HepG2 (cell line): ENCODE measurements at regions not wholly inside any gene's neighbourhood (a gene's known extent, or its start where the extent isn't known, plus 50 kb on each side); places are given as distances from the start of the nearest gene placed in this dataset.

Experiments used
- ATAC-seq: fragments of 200-7000 bp; cut with Tn5 transposase; 3 replicates; pipeline ENCODE4 v1.9.1; 2020; ENCODE audit warnings: mild to moderate bottlenecking, moderate library complexity
- BruUV-seq: library from RNA; stranded (reverse); fragments of 400-500 nt; replicated peaks from 2 replicates; lab custom pipeline; 2021; lab: Mats Ljungman, UMichigan
- CTCF ChIA-PET: fragments of 300-600 bp; formaldehyde crosslinking; extraction: SDS; loops from one replicate; lab custom pipeline; 2021; ENCODE audit warnings: low total read pairs, inconsistent platforms, low intra/inter-chr PET ratio; lab: Yijun Ruan, JAX
- POLR2A ChIA-PET: fragments of 350-600 bp; sonication (Branson Sonifier 250); formaldehyde crosslinking; loops from one replicate; lab custom pipeline; 2020; ENCODE audit warnings: antibody characterized with exemption, inconsistent platforms; lab: Yijun Ruan, JAX
- DNase-seq: peaks from one replicate; pipeline ENCODE4 v3.0.0-alpha.2; 2015; ENCODE audit warnings: low spot score
- FAIRE-seq: peaks from 3 replicates; lab custom pipeline; 2011; peaks lifted over from hg19 to GRCh38; lab: Jason Lieb, UNC
- H2AFZ ChIP-seq: one replicate; pipeline ENCODE4 v1.6.1; 2011; ENCODE audit warnings: low read length, inconsistent platforms
- H3K27ac ChIP-seq: fragments of 300-600 bp; 3 replicates; pipeline ENCODE4 v1.8.0; 2011; ENCODE audit warnings: mixed run types, mild to moderate bottlenecking, mixed read lengths, low read length, inconsistent platforms; ENCODE audit not compliant: insufficient read depth; ENCODE audit errors: extremely low read length
- H3K27me3 ChIP-seq, 2 experiments: fragments of 200-600 bp in 1 of 2; 2 replicates in 1 of 2; 3 replicates in 1 of 2; pipeline versions ENCODE4 v1.6.0 to v1.8.0; 2011; ENCODE audit warnings: low read length in 2 of 2, mild to moderate bottlenecking in 2 of 2, moderate library complexity in 2 of 2, inconsistent platforms in 1 of 2; ENCODE audit not compliant: insufficient read depth in 2 of 2, control insufficient read depth in 1 of 2
- H3K36me3 ChIP-seq, 2 experiments: fragments of 200-600 bp in 1 of 2; replicated peaks in 1 of 2; 2 replicates in 1 of 2; 3 replicates in 1 of 2; pipeline versions ENCODE4 v1.5.1 to v1.8.0; 2011; ENCODE audit warnings: low read length in 2 of 2, inconsistent platforms in 1 of 2; ENCODE audit not compliant: insufficient read depth in 2 of 2, control insufficient read depth in 1 of 2
- H3K4me1 ChIP-seq: 2 replicates; pipeline ENCODE4 v1.5.1; 2012; ENCODE audit warnings: low read length, inconsistent platforms; ENCODE audit not compliant: insufficient read depth
- H3K4me2 ChIP-seq: 2 replicates; pipeline ENCODE4 v1.6.0; 2011; ENCODE audit warnings: low read depth, low read length, inconsistent platforms
- H3K4me3 ChIP-seq, 3 experiments: fragments of 200-600 bp in 1 of 3; sonication (generic), shearing (Covaris generic) in 1 of 3; replicated peaks in 1 of 3; 2 replicates each; pipeline ENCODE4 v1.5.1; 2011 to 2016; ENCODE audit warnings: low read length in 3 of 3, inconsistent platforms in 2 of 3, low read depth in 2 of 3, mild to moderate bottlenecking in 2 of 3, control low read depth in 1 of 3, mixed read lengths in 1 of 3; ENCODE audit not compliant: insufficient read depth in 1 of 3
- H3K79me2 ChIP-seq: one replicate; pipeline ENCODE4 v1.6.1; 2011; ENCODE audit warnings: low read length, inconsistent platforms; ENCODE audit not compliant: insufficient read depth
- H3K9ac ChIP-seq: 2 replicates; pipeline ENCODE4 v1.6.0; 2011; ENCODE audit warnings: mild to moderate bottlenecking, low read depth, low read length, inconsistent platforms; ENCODE audit not compliant: insufficient read depth
- H3K9me3 ChIP-seq: 2 replicates; pipeline ENCODE4 v1.5.1; 2012; ENCODE audit warnings: mild to moderate bottlenecking, low read length
- H4K20me1 ChIP-seq: 2 replicates; pipeline ENCODE4 v1.6.0; 2011; ENCODE audit warnings: inconsistent platforms, mild to moderate bottlenecking, low read length, moderate library complexity; ENCODE audit not compliant: insufficient read depth
- JARID2 ChIP-seq: sonication (generic); formaldehyde crosslinking; IDR thresholded peaks from 2 replicates; pipeline ENCODE4 v1.8.1; 2023; ENCODE audit warnings: missing genetic modification reagents, inconsistent platforms; ENCODE audit not compliant: insufficient replicate concordance
- MED13 ChIP-seq: sonication (generic); formaldehyde crosslinking; IDR thresholded peaks from 2 replicates; pipeline ENCODE4 v1.5.0; 2020; ENCODE audit warnings: missing genetic modification reagents
- NCOR1 ChIP-seq: fragments of 200-600 bp; sonication (generic); IDR thresholded peaks from 2 replicates; pipeline ENCODE4 v1.7.0; 2017; ENCODE audit warnings: antibody characterized with exemption, low read length, borderline replicate concordance
- RFXAP ChIP-seq: sonication (generic); formaldehyde crosslinking; IDR thresholded peaks from 2 replicates; pipeline ENCODE4 v1.4.0; 2020; ENCODE audit warnings: missing genetic modification reagents, borderline replicate concordance
- RNF2 ChIP-seq: fragments of 450-650 bp; conservative IDR thresholded peaks from 2 replicates; pipeline ENCODE4 v1.6.1; 2016; ENCODE audit warnings: low read depth
- WGBS: methylation state at CpG from one replicate; pipeline ENCODE4 v1.1.6; 2017; ENCODE audit warnings: low lambda C conversion rate; 5-methylcytosine and 5-hydroxymethylcytosine counted together
- in situ Hi-C: cut with HindIII; loops from 2 replicates; pipeline ENCODE4 v1.10.0; 2017; ENCODE audit warnings: low pct_unique_long_range_greater_than_20kb; ENCODE audit not compliant: extremely low pct_ligation_motif_present
- intact Hi-C: fragments of 100-400 bp; cut with micrococcal nuclease; formaldehyde crosslinking; loops from one replicate; pipeline ENCODE4 v1.10.0; 2022; ENCODE audit not compliant: unreplicated experiment
- TF ChIP-seq, protein P1 (sequence below): sonication (generic); formaldehyde crosslinking; IDR thresholded peaks from 2 replicates; pipeline ENCODE4 v1.8.0; 2022; ENCODE audit warnings: missing genetic modification reagents, mild to moderate bottlenecking, moderate library complexity, borderline replicate concordance
- TF ChIP-seq, protein P2 (sequence below): sonication (generic); formaldehyde crosslinking; IDR thresholded peaks from 2 replicates; pipeline ENCODE4 v1.8.0; 2022; ENCODE audit warnings: missing genetic modification reagents, mild to moderate bottlenecking, inconsistent platforms, borderline replicate concordance
- TF ChIP-seq, protein P3 (sequence below): sonication (generic); formaldehyde crosslinking; IDR thresholded peaks from 2 replicates; pipeline ENCODE4 v1.4.0; 2020; ENCODE audit warnings: missing genetic modification reagents

DNA sequence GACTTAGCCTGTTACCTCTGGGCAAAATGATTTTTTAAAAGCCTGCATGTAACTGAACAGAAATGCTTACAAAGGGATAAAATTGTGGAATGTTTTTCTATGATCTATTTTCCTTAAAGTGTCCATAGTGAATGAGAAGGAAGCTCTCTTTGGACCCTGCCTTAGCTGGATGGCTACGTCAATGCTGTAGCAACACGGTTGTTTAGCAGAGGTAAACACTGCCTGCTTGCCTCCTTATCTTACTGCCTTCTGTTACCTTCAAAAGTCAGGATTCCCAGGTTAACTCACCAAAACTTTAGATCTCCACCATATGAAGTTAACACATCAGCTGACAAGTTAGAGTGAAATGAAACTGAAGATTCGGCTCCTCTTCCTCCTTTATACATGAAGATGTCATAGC, 402.6 kb downstream of the SAMD5 start:
- intact Hi-C loops (no loop called here), in situ Hi-C loops (no loop called here)
- ATAC-seq (peak; percentile 44; the same call in 1 of the 3 replicates), DNase-seq (no peak), FAIRE-seq (no peak)
- no peak overlapping the region for H3K27ac ChIP-seq
- CTCF ChIA-PET = no interaction called here
- no TSS peak for BruUV-seq
- POLR2A ChIA-PET = no interaction called here
- no peaks in the 10 kb centered on the region for H4K20me1 ChIP-seq
- H3K9me3 ChIP-seq = no peaks in the 10 kb centered on the region
- H3K4me1 ChIP-seq = no peaks in the 10 kb centered on the region
- H3K36me3 ChIP-seq = no peaks in the 10 kb centered on the region
- no peaks in the 10 kb centered on the region for H3K27me3 ChIP-seq
- TF ChIP-seq, protein P1, sequence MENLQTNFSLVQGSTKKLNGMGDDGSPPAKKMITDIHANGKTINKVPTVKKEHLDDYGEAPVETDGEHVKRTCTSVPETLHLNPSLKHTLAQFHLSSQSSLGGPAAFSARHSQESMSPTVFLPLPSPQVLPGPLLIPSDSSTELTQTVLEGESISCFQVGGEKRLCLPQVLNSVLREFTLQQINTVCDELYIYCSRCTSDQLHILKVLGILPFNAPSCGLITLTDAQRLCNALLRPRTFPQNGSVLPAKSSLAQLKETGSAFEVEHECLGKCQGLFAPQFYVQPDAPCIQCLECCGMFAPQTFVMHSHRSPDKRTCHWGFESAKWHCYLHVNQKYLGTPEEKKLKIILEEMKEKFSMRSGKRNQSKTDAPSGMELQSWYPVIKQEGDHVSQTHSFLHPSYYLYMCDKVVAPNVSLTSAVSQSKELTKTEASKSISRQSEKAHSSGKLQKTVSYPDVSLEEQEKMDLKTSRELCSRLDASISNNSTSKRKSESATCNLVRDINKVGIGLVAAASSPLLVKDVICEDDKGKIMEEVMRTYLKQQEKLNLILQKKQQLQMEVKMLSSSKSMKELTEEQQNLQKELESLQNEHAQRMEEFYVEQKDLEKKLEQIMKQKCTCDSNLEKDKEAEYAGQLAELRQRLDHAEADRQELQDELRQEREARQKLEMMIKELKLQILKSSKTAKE (CRISPR knock-in tag) = no peak
- no peak for TF ChIP-seq MED13 (CRISPR knock-in tag)
- TF ChIP-seq RNF2 = no peak
- TF ChIP-seq, protein P2, sequence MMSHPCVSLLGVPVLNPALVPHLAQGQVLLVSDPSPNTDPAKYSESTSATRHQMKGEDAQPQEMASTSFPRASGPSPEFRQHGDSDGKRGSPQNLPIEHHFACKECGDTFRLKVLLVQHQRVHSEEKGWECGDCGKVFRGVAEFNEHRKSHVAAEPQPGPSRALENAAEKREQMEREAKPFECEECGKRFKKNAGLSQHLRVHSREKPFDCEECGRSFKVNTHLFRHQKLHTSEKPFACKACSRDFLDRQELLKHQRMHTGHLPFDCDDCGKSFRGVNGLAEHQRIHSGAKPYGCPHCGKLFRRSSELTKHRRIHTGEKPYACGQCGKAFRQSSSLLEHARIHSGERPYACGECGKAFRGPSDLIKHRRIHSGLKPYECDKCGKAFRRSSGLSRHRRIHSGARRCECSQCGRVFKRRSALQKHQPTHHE (CRISPR knock-in tag) = no peak
- no peak overlapping the region for H3K9ac ChIP-seq
- H3K4me3 ChIP-seq = no peak overlapping the region
- WGBS = 34% methylated on average over 3 of the region's 3 CpGs
- no peak overlapping the region for H2AFZ ChIP-seq
- H3K4me2 ChIP-seq = no peak overlapping the region
- no peaks in the 10 kb centered on the region for H3K79me2 ChIP-seq

DNA sequence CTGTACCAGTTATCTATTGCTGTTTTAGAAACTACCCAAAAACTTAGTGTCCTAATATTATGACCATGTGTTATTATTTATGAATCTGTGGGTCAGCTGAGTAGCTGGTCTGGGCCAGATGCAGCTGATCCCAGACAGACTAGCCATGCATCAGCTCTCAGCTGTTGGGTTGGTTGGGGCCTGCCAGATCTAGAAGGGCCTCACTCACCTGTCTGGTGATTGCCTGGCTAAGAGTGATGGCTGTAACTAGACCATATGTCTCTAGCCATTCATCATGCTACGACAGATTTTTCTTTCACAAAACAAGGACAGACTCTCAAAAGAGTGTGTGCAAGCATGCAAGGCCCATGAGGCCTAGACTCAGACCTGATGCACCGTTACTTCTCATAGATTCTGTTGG, 403.2 kb downstream of the SAMD5 start:
- CTCF ChIA-PET = no interaction called here
- Histone ChIP-seq H3K27ac (no peak overlapping the region), H2AFZ (no peak overlapping the region), H3K9ac (no peak overlapping the region), H3K4me1 (no peaks in the 10 kb centered on the region), H3K79me2 (no peaks in the 10 kb centered on the region), H3K36me3 (no peaks in the 10 kb centered on the region), H4K20me1 (no peaks in the 10 kb centered on the region), H3K27me3 (no peaks in the 10 kb centered on the region), H3K9me3 (no peaks in the 10 kb centered on the region), H3K4me3 (no peak overlapping the region), H3K4me2 (no peak overlapping the region)
- no TSS peak for BruUV-seq
- in situ Hi-C loops (no loop called here), intact Hi-C loops (no loop called here)
- FAIRE-seq (no peak), ATAC-seq (no peak), DNase-seq (no peak)
- TF ChIP-seq, protein P3, sequence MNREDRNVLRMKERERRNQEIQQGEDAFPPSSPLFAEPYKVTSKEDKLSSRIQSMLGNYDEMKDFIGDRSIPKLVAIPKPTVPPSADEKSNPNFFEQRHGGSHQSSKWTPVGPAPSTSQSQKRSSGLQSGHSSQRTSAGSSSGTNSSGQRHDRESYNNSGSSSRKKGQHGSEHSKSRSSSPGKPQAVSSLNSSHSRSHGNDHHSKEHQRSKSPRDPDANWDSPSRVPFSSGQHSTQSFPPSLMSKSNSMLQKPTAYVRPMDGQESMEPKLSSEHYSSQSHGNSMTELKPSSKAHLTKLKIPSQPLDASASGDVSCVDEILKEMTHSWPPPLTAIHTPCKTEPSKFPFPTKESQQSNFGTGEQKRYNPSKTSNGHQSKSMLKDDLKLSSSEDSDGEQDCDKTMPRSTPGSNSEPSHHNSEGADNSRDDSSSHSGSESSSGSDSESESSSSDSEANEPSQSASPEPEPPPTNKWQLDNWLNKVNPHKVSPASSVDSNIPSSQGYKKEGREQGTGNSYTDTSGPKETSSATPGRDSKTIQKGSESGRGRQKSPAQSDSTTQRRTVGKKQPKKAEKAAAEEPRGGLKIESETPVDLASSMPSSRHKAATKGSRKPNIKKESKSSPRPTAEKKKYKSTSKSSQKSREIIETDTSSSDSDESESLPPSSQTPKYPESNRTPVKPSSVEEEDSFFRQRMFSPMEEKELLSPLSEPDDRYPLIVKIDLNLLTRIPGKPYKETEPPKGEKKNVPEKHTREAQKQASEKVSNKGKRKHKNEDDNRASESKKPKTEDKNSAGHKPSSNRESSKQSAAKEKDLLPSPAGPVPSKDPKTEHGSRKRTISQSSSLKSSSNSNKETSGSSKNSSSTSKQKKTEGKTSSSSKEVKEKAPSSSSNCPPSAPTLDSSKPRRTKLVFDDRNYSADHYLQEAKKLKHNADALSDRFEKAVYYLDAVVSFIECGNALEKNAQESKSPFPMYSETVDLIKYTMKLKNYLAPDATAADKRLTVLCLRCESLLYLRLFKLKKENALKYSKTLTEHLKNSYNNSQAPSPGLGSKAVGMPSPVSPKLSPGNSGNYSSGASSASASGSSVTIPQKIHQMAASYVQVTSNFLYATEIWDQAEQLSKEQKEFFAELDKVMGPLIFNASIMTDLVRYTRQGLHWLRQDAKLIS (CRISPR knock-in tag) = no peak
- TF ChIP-seq JARID2 (CRISPR knock-in tag) (no peak), RFXAP (CRISPR knock-in tag) (no peak), NCOR1 (no peak)
- WGBS = 30% methylated on average over 2 of the region's 2 CpGs
- POLR2A ChIA-PET = no interaction called here
